Natural killer cell treated with Interleukin-12 subunit alpha and Interleukin-12 subunit beta and Interleukin-15 and Interleukin-18, amount 100 ng/mL, for 72 hours (primary cell): ENCODE measurements at regions not wholly inside any gene's neighbourhood (a gene's known extent, or its start where the extent isn't known, plus 50 kb on each side); places are given as distances from the start of the nearest gene placed in this dataset.

Source experiments
- ATAC-seq, 2 donors: fragments of 150-1000 bp; cut with Tn5 transposase in 1 of 2; sonication (Bioruptor Pico), chemical (Tn5 transposase) in 1 of 2; 2 replicates each; pipeline ENCODE4 v1.10.0; 2021
- DNase-seq: peaks from one replicate; pipeline ENCODE4 v3.0.0; 2022; ENCODE audit warnings: low spot score
- H3K27ac Mint-ChIP-seq, 2 donors: 1 replicate in 1 of 2; 2 replicates in 1 of 2; pipeline ENCODE4 v1.8.0; 2022; ENCODE audit warnings: mixed read lengths in 2 of 2, mild to moderate bottlenecking in 1 of 2, moderate library complexity in 1 of 2
- H3K27me3 Mint-ChIP-seq, 2 donors: 1 replicate in 1 of 2; 2 replicates in 1 of 2; pipeline ENCODE4 v1.8.0; 2022; ENCODE audit warnings: mixed read lengths in 2 of 2
- H3K36me3 Mint-ChIP-seq: one replicate; pipeline ENCODE4 v1.8.0; 2022; ENCODE audit warnings: mixed read lengths
- H3K4me1 Mint-ChIP-seq, 2 donors: 1 replicate in 1 of 2; 2 replicates in 1 of 2; pipeline ENCODE4 v1.8.0; 2022; ENCODE audit warnings: low read depth in 2 of 2, mixed read lengths in 2 of 2, mild to moderate bottlenecking in 1 of 2
- H3K4me3 Mint-ChIP-seq: one replicate; pipeline ENCODE4 v1.8.0; 2022; ENCODE audit warnings: mixed read lengths
- H3K9me3 Mint-ChIP-seq: 2 replicates; pipeline ENCODE4 v1.8.0; 2022; ENCODE audit warnings: mixed read lengths

DNA sequence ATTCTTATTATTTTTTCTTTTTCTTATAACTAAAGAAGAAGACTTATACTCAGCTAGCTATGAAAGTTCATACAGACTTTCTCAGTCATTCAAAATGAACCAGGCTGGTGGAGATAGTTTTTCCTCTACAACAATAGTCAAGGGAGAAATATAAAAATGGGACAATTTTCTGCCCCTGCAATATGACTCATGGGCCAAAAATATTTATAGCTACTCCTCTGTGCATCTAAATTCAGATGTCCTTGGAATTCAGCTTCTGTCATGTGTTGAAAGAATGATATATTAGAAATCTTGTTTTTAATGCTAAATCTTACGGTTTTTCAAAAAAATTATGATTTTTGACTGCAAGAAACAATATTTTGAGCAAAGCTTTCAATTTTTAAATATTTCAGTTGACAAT, 237.2 kb upstream of the SYT10 start:
- H3K4me1 Mint-ChIP-seq = no peaks in the 10 kb centered on the region
- H3K27me3 Mint-ChIP-seq = no peaks in the 10 kb centered on the region
- H3K4me3 Mint-ChIP-seq = no peak overlapping the region
- peaks cover 7% of the 10 kb centered on the region for H3K9me3 Mint-ChIP-seq
- no peaks in the 10 kb centered on the region for H3K36me3 Mint-ChIP-seq
- no peak overlapping the region for H3K27ac Mint-ChIP-seq
- DNase-seq (no peak), ATAC-seq (no peak)

DNA sequence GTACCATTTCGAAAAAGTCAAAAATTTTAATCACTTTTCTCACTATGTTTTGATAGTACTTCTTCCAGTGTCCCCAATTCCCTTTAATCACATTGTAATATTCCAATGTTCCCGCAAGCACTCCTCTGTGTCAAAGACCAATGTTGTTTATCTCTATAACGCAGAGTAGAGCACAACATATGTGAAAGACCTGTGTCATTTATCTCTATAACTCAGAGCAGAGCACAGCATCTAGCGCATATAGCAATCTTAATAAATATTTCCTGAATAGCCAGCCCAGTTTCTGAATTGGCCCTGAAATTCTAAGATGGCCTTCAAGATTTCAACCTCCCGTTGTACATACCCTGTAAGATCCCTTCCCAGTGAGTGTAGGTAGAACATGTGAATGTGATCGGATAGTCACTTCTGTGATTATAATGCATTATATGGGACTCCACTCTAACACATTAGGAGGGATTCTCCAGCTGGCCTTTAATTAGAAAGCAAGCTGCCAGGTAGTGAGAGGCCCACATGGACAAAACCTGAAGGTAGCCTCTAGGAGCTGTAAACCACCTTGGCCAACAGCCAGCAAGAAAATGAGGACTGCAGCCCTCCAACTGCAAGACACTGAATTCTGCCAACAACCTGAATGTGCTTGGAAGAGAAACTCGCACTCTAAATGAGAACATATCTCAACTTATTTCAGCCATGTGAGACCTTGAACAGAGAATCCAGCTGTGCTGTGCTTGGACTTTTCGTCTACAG, 238.8 kb upstream of the SYT10 start:
- Mint-ChIP-seq H3K36me3 (no peaks in the 10 kb centered on the region), H3K4me3 (no peak overlapping the region), H3K27ac (no peak overlapping the region), H3K27me3 (no peaks in the 10 kb centered on the region), H3K9me3 (peaks cover 7% of the 10 kb centered on the region), H3K4me1 (no peaks in the 10 kb centered on the region)
- ATAC-seq = no peak
- DNase-seq = no peak

DNA sequence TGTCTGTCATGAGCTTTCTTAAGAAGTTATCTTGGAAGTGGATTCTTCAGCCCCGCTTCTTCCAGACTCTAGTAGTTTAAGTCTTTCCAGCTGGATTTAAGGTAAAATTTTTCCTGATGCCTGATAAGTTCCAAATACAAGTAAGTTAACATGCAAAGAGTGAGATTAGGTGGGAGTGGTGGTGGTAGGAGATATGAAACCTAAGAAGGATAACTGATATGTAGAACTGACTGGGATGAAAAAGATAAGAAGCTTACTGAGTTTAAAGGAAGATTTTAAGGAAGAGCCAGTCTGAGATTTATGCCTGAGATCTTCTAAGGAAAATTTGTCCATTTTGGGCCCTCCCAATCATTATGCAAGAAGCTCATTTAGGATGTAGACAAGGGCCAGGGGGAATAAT, 250.9 kb upstream of the SYT10 start:
- H3K27me3 Mint-ChIP-seq = no peaks in the 10 kb centered on the region
- no peak overlapping the region for H3K27ac Mint-ChIP-seq
- H3K9me3 Mint-ChIP-seq = peaks cover 23% of the 10 kb centered on the region
- DNase-seq (no peak), ATAC-seq (no peak)
- H3K4me1 Mint-ChIP-seq = no peaks in the 10 kb centered on the region
- peaks cover 4% of the 10 kb centered on the region for H3K36me3 Mint-ChIP-seq
- no peak overlapping the region for H3K4me3 Mint-ChIP-seq

DNA sequence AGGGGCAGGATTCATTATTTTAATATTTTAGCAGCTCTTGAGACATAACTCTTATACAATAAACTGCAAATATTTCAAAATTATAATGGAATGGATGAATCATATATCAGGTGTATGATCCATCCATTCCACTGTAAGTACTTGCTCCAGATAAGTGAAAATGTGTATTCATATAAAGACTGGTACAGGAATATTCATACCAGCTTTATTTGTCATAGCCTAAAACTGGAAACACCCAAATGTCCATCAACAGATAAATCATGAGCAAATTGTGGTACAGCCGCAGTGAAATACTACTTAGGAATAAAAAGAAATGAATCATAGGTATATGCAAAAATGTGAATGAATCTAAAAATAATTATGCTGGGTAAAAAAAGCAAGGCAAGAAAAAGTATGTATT, 263.6 kb upstream of the SYT10 start:
- ATAC-seq (no peak), DNase-seq (no peak)
- no peaks in the 10 kb centered on the region for H3K4me1 Mint-ChIP-seq
- peaks cover 8% of the 10 kb centered on the region for H3K9me3 Mint-ChIP-seq
- no peak overlapping the region for H3K4me3 Mint-ChIP-seq
- H3K36me3 Mint-ChIP-seq = peaks cover 10% of the 10 kb centered on the region
- no peaks in the 10 kb centered on the region for H3K27me3 Mint-ChIP-seq
- H3K27ac Mint-ChIP-seq = no peak overlapping the region

DNA sequence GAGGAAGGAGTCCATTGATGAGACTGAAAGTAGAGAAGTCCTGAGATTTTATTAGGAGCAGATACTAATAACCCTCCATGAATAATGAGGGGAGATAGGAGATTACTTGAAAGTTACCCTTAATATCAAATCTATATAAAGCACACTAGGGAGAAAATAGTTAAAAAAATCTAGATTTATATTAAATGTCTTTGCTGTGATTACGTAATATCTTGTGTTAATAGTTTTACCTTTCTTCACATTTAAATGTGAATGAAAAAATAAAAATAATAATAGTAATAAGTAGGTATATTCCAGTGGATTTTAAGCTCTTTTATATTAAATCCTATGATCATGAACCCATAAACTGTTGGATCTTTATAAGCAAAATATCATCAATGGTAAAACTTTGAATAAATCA, 267.3 kb upstream of the SYT10 start:
- H3K4me3 Mint-ChIP-seq = no peak overlapping the region
- H3K27me3 Mint-ChIP-seq = no peaks in the 10 kb centered on the region
- H3K36me3 Mint-ChIP-seq = no peaks in the 10 kb centered on the region
- no peak overlapping the region for H3K27ac Mint-ChIP-seq
- no peak for DNase-seq
- H3K4me1 Mint-ChIP-seq = no peaks in the 10 kb centered on the region
- peaks cover 11% of the 10 kb centered on the region for H3K9me3 Mint-ChIP-seq
- no peak for ATAC-seq

DNA sequence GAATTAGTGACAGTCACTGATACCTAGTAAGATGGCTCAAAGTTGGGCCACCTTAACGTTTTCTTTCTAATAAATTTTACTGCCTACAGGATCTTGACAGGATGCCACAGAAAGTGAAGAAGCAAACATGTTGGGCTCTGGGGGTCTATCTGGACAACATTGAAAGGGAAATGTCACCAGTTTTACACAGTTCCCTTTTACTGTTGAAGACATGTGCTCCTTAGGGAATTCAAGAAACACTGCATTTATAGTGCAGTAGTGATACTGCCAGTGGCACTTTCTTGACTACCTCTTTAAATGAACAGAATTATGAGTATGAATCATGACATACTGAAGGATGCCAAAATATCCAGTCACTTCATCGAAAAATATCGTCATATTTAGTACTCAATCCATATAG, 269.3 kb upstream of the SYT10 start:
- DNase-seq = no peak
- H3K4me3 Mint-ChIP-seq = no peak overlapping the region
- no peaks in the 10 kb centered on the region for H3K27me3 Mint-ChIP-seq
- H3K36me3 Mint-ChIP-seq = no peaks in the 10 kb centered on the region
- peaks cover 16% of the 10 kb centered on the region for H3K9me3 Mint-ChIP-seq
- no peaks in the 10 kb centered on the region for H3K4me1 Mint-ChIP-seq
- no peak for ATAC-seq
- no peak overlapping the region for H3K27ac Mint-ChIP-seq

DNA sequence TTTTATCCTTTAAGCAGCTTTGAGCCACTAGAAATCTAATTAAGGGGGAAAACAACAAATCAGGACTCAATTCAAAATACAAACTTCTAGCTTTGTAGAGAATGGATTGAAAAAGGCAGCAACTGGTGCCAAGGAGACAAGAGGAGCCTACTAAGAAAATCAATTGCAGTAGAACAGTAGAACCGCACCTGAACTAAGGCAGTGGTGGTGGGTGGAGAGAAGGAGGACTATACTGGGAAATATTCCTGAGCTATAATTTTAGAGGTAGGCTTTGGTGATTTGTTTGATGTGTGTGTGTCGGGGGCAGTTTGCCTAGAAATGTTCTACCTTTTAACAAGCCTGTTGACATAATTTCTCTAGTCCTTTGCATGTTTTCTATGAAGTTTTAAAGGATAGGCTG, 270.9 kb upstream of the SYT10 start:
- no peak overlapping the region for H3K4me3 Mint-ChIP-seq
- H3K36me3 Mint-ChIP-seq = no peaks in the 10 kb centered on the region
- ATAC-seq (no peak), DNase-seq (no peak)
- H3K27ac Mint-ChIP-seq = no peak overlapping the region
- H3K9me3 Mint-ChIP-seq = peaks cover 11% of the 10 kb centered on the region
- no peaks in the 10 kb centered on the region for H3K27me3 Mint-ChIP-seq
- no peaks in the 10 kb centered on the region for H3K4me1 Mint-ChIP-seq

DNA sequence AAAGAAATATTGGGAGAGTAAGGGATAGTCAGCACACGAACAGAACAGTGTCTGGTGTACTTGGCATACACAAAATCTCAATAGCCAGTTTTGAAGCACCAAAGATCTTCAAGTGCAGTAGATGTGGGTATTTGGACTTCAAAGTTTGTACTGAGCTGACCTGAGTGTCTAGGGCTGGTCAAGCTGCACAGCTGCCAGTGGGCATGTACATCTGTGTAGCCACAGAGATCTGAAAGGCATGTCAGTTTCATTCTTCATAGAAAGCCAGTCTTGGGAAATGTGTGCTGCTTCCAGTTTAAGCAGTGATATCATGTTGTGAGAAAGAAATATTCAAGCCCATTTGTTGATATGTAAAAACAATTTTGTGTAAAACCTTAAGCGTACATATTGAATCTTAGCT, 279.0 kb upstream of the SYT10 start:
- no peaks in the 10 kb centered on the region for H3K27me3 Mint-ChIP-seq
- H3K36me3 Mint-ChIP-seq = no peaks in the 10 kb centered on the region
- ATAC-seq (no peak), DNase-seq (no peak)
- no peak overlapping the region for H3K4me3 Mint-ChIP-seq
- peaks cover 22% of the 10 kb centered on the region for H3K9me3 Mint-ChIP-seq
- H3K27ac Mint-ChIP-seq = no peak overlapping the region
- H3K4me1 Mint-ChIP-seq = no peaks in the 10 kb centered on the region

DNA sequence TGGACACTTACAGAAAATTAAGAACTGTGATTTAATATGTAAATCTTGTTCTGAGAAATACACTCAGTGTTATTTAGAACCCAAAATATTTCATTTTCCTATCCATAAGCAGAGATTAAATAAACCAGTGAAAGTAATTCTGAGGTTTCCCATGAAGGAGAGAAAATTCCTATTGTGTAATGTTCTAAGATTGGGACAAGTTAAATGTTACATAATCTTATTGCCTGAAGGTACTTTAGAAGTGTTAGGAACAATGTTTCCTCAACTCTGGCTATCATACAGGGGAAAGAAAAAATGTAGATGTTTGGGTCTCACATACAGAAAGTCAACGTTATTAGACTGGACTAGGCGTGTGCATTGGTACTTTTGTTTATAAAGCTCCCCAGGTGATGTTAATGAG, 281.9 kb upstream of the SYT10 start:
- H3K36me3 Mint-ChIP-seq = no peaks in the 10 kb centered on the region
- no peak overlapping the region for H3K27ac Mint-ChIP-seq
- ATAC-seq = no peak
- no peaks in the 10 kb centered on the region for H3K27me3 Mint-ChIP-seq
- H3K4me3 Mint-ChIP-seq = no peak overlapping the region
- DNase-seq = no peak
- H3K9me3 Mint-ChIP-seq = peaks cover 22% of the 10 kb centered on the region
- H3K4me1 Mint-ChIP-seq = no peaks in the 10 kb centered on the region

DNA sequence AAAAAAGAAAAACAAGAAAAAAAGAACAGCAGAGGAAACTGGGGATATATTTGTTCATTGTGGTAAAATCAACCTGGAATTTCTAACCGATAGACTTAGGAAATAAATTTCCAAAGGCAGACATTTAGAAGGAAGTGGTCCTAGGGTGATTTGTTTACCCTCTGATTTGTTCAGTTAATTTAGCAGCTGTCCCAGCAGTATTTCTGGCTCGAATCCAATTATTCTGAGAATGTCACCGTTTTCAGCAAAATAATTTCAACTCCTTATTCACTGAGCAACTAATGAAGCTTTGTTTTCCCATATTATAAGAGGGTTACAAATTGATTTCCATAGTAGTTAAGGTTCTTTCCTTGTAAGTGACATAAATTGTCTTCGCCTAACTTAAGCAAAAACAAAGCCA, 285.2 kb upstream of the SYT10 start:
- H3K4me3 Mint-ChIP-seq = no peak overlapping the region
- H3K36me3 Mint-ChIP-seq = peaks cover 5% of the 10 kb centered on the region
- H3K27ac Mint-ChIP-seq = no peak overlapping the region
- H3K9me3 Mint-ChIP-seq = peaks cover 28% of the 10 kb centered on the region
- no peaks in the 10 kb centered on the region for H3K27me3 Mint-ChIP-seq
- no peaks in the 10 kb centered on the region for H3K4me1 Mint-ChIP-seq
- DNase-seq (no peak), ATAC-seq (no peak)

DNA sequence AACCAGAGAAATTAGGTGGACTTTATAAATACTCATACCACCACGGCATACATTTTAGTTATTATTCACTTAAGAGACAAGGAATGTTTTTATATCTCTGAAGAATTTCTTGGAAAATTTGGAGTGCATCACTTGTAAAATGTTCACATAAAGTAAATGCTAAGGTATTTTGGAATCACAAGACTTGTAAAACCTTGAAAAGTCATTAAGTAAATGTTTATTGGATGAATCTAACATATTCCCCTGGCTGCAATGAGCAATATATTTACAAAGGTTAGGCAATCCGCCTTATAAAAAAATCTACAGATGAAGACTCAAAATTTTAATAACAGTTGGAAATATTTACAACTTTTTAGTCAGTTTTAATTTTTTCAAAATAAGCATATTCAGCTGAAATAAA, 287.4 kb upstream of the ALG10 start:
- DNase-seq (no peak), ATAC-seq (no peak)
- H3K4me3 Mint-ChIP-seq = no peak overlapping the region
- peaks cover 27% of the 10 kb centered on the region for H3K9me3 Mint-ChIP-seq
- no peaks in the 10 kb centered on the region for H3K27me3 Mint-ChIP-seq
- peaks cover 13% of the 10 kb centered on the region for H3K36me3 Mint-ChIP-seq
- H3K4me1 Mint-ChIP-seq = no peaks in the 10 kb centered on the region
- H3K27ac Mint-ChIP-seq = no peak overlapping the region

DNA sequence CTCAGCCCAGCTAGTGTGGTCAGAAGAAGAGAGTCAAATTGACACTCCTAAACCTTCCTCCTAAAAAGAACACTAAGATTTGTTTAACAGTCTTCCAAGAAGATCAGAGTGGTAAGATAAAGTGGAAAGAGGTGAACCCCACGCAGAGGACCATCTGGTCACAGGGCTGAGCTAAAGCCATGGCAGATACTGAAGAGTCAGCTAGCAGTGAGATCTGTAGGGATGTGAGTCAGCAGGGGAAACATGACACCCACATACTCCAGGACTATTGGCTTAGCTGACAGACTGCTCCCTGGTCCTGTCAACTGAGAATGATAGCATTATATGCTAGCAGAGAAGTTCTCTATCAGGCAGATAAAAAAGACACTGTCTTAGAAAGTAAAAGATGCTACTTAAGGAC, 269.4 kb upstream of the ALG10 start:
- H3K36me3 Mint-ChIP-seq = no peaks in the 10 kb centered on the region
- ATAC-seq (no peak), DNase-seq (no peak)
- peaks cover 14% of the 10 kb centered on the region for H3K9me3 Mint-ChIP-seq
- no peaks in the 10 kb centered on the region for H3K4me1 Mint-ChIP-seq
- H3K27ac Mint-ChIP-seq = no peak overlapping the region
- H3K4me3 Mint-ChIP-seq = no peak overlapping the region
- no peaks in the 10 kb centered on the region for H3K27me3 Mint-ChIP-seq

DNA sequence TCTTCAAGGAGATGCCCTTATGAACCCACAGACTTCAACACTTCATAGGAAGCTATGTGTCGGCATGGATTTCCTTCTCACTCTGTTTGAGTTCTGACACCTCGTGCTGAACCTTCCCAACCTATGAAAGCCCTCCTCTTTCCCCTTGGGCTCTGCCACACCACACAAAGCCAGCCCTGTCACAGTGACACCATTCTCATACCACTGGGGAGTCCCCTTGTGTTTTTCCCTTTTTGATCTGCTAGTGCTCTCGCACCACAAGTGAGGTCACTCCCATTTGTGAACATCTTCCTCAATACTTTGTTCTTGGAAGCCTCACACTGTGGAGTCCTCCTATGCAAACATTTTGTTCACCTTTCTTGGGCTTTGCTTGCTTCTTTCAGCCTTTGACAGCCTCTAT, 264.6 kb upstream of the ALG10 start:
- no peak for ATAC-seq
- DNase-seq = no peak
- no peak overlapping the region for H3K4me3 Mint-ChIP-seq
- no peaks in the 10 kb centered on the region for H3K4me1 Mint-ChIP-seq
- peaks cover 27% of the 10 kb centered on the region for H3K9me3 Mint-ChIP-seq
- no peaks in the 10 kb centered on the region for H3K27me3 Mint-ChIP-seq
- no peak overlapping the region for H3K27ac Mint-ChIP-seq
- peaks cover 5% of the 10 kb centered on the region for H3K36me3 Mint-ChIP-seq

DNA sequence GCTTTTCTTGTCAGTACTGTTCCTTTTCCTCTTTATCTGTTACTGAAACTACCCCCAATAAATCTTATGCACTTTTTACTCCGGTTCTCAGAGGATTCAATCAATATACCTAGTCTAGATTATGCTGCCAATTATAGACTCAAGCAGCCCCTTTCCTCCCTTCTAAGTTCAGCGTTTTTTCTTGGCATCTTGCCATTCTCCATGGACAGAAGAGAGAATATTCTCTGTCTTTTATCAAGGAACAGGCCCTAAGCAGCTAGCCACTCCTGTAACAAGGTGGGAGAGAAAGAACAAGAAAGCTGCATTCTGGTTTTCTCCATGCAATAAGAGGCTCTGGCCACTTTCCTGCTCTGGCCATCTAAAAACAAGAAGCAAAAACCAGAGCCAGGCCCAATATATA, 263.0 kb upstream of the ALG10 start:
- no peak overlapping the region for H3K27ac Mint-ChIP-seq
- no peak overlapping the region for H3K4me3 Mint-ChIP-seq
- H3K4me1 Mint-ChIP-seq = no peaks in the 10 kb centered on the region
- DNase-seq (no peak), ATAC-seq (no peak)
- H3K36me3 Mint-ChIP-seq = peaks cover 5% of the 10 kb centered on the region
- H3K9me3 Mint-ChIP-seq = peaks cover 21% of the 10 kb centered on the region
- H3K27me3 Mint-ChIP-seq = no peaks in the 10 kb centered on the region

DNA sequence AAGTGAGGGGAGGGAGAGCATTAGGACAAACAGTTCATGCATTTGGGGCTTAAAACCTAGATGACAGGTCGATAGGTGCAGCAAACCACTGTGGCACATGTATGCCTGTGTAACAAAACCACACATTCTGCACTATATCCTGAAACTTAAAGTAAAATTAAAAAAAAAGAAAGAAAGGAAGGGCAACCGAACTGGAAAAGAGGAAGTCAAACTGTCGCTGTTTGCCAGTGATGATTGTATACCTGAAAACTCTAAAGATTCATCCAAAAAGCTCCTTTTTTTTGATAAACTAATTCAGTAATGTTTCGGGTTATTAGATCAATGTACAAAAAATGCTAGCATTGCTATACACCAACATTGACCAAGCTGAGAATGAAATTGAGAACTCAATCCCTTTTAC, 259.0 kb upstream of the ALG10 start:
- peaks cover 22% of the 10 kb centered on the region for H3K9me3 Mint-ChIP-seq
- no peak overlapping the region for H3K27ac Mint-ChIP-seq
- H3K4me3 Mint-ChIP-seq = no peak overlapping the region
- no peaks in the 10 kb centered on the region for H3K4me1 Mint-ChIP-seq
- peaks cover 5% of the 10 kb centered on the region for H3K36me3 Mint-ChIP-seq
- DNase-seq (no peak), ATAC-seq (no peak)
- H3K27me3 Mint-ChIP-seq = no peaks in the 10 kb centered on the region
